IMR-90 (cell line): ENCODE measurements at regions not wholly inside any gene's neighbourhood (a gene's known extent, or its start where the extent isn't known, plus 50 kb on each side); places are given as distances from the start of the nearest gene placed in this dataset.

Experiments
- ATAC-seq: fragments of 200-7000 bp; cut with Tn5 transposase; 2 replicates; pipeline ENCODE4 v1.9.1; 2020; ENCODE audit warnings: low read depth, mild to moderate bottlenecking, moderate library complexity
- BruUV-seq: library from RNA; stranded (reverse); fragments of 400-500 nt; replicated peaks from 2 replicates; lab custom pipeline; 2021; lab: Mats Ljungman, UMichigan
- CTCF ChIA-PET: fragments of 300-600 bp; formaldehyde crosslinking; extraction: SDS; loops from one replicate; lab custom pipeline; 2021; ENCODE audit warnings: antibody characterized with exemption; lab: Yijun Ruan, JAX
- POLR2A ChIA-PET: fragments of 300-600 bp; sonication (Branson Sonifier 250); formaldehyde crosslinking; loops from one replicate; lab custom pipeline; 2022; ENCODE audit warnings: antibody characterized with exemption; ENCODE audit not compliant: unreplicated experiment; lab: Charles Lee
- DNase-seq: peaks from one replicate; pipeline ENCODE4 v3.0.0; 2013
- H2AFZ ChIP-seq: replicated peaks from 2 replicates; pipeline ENCODE3; 2013; ENCODE audit warnings: low read length, mild to moderate bottlenecking; ENCODE audit not compliant: poor library complexity
- H2AK5ac ChIP-seq: 2 replicates; pipeline ENCODE4 v1.6.1; 2013; ENCODE audit warnings: low read depth, low read length, inconsistent platforms
- H2AK9ac ChIP-seq: replicated peaks from 2 replicates; pipeline ENCODE3; 2013; ENCODE audit warnings: mild to moderate bottlenecking, low read depth, low read length, moderate library complexity; ENCODE audit not compliant: poor library complexity
- H2BK120ac ChIP-seq: 2 replicates; pipeline ENCODE4 v1.6.1; 2013; ENCODE audit warnings: low read depth, low read length, inconsistent platforms
- H2BK15ac ChIP-seq: 3 replicates; pipeline ENCODE4 v1.6.1; 2013; ENCODE audit warnings: low read depth, low read length, inconsistent platforms
- H2BK20ac ChIP-seq: 2 replicates; pipeline ENCODE4 v1.6.1; 2013; ENCODE audit warnings: low read depth, mild to moderate bottlenecking, inconsistent platforms, low read length, moderate library complexity
- H2BK5ac ChIP-seq: 2 replicates; pipeline ENCODE4 v1.6.1; 2013; ENCODE audit warnings: mild to moderate bottlenecking, low read depth, low read length, inconsistent platforms; ENCODE audit not compliant: poor library complexity, severe bottlenecking
- H3K14ac ChIP-seq: replicated peaks from 2 replicates; pipeline ENCODE4 v1.6.1; 2013; ENCODE audit warnings: low read depth, low read length, inconsistent platforms
- H3K18ac ChIP-seq: 2 replicates; pipeline ENCODE4 v1.6.1; 2013; ENCODE audit warnings: low read depth, low read length, control low read depth
- H3K23ac ChIP-seq: 2 replicates; pipeline ENCODE4 v1.6.1; 2013; ENCODE audit warnings: low read depth, low read length, inconsistent platforms
- H3K27ac ChIP-seq: 2 replicates; pipeline ENCODE4 v1.5.1; 2013; ENCODE audit warnings: mild to moderate bottlenecking, control low read depth, low read length; ENCODE audit not compliant: insufficient read depth
- H3K27me3 ChIP-seq: 2 replicates; pipeline ENCODE4 v1.6.1; 2013; ENCODE audit warnings: low read length; ENCODE audit not compliant: control insufficient read depth, insufficient read depth
- H3K36me3 ChIP-seq: 2 replicates; pipeline ENCODE4 v1.6.1; 2013; ENCODE audit warnings: low read length, mixed read lengths; ENCODE audit not compliant: control insufficient read depth, insufficient read depth
- H3K4ac ChIP-seq: 2 replicates; pipeline ENCODE4 v1.6.1; 2013; ENCODE audit warnings: low read depth, low read length, inconsistent platforms
- H3K4me1 ChIP-seq: 2 replicates; pipeline ENCODE4 v1.6.1; 2013; ENCODE audit warnings: low read length, mixed read lengths; ENCODE audit not compliant: control insufficient read depth, insufficient read depth
- H3K4me2 ChIP-seq: 2 replicates; pipeline ENCODE4 v1.6.1; 2013; ENCODE audit warnings: low read depth, mild to moderate bottlenecking, control low read depth, low read length, moderate library complexity
- H3K4me3 ChIP-seq: 2 replicates; pipeline ENCODE4 v1.5.1; 2013; ENCODE audit warnings: low read depth, mild to moderate bottlenecking, control low read depth, low read length, moderate library complexity; ENCODE audit not compliant: insufficient read depth
- H3K56ac ChIP-seq: 2 replicates; pipeline ENCODE4 v1.6.1; 2013; ENCODE audit warnings: low read length, inconsistent platforms; ENCODE audit not compliant: insufficient read depth; ENCODE audit errors: extremely low read depth
- H3K79me1 ChIP-seq, 2 experiments: 2 replicates each; pipeline ENCODE4 v1.6.1; 2013; ENCODE audit warnings: low read length in 2 of 2, inconsistent platforms in 1 of 2, low read depth in 1 of 2
- H3K9ac ChIP-seq: 2 replicates; pipeline ENCODE4 v1.6.1; 2013; ENCODE audit warnings: low read depth, low read length, control low read depth
- H3K9me1 ChIP-seq: 2 replicates; pipeline ENCODE4 v1.6.1; 2013; ENCODE audit warnings: low read length, inconsistent platforms; ENCODE audit not compliant: insufficient read depth
- H3K9me3 ChIP-seq: 2 replicates; pipeline ENCODE4 v1.6.1; 2013; ENCODE audit warnings: low read length; ENCODE audit not compliant: control insufficient read depth, insufficient read depth
- H4K20me1 ChIP-seq: 2 replicates; pipeline ENCODE4 v1.6.1; 2013; ENCODE audit warnings: low read length, inconsistent platforms; ENCODE audit not compliant: insufficient read depth
- H4K5ac ChIP-seq: 2 replicates; pipeline ENCODE4 v1.6.1; 2013; ENCODE audit warnings: mild to moderate bottlenecking, low read depth, low read length, control low read depth
- H4K8ac ChIP-seq, 2 experiments: 2 replicates each; pipeline ENCODE4 v1.6.1; 2013; ENCODE audit warnings: low read depth in 2 of 2, low read length in 2 of 2, control low read depth in 1 of 2, inconsistent platforms in 1 of 2
- H4K91ac ChIP-seq: 2 replicates; pipeline ENCODE4 v1.6.1; 2013; ENCODE audit warnings: low read depth, low read length, inconsistent platforms; ENCODE audit not compliant: insufficient read depth
- CTCF ChIP-seq: conservative IDR thresholded peaks from 2 replicates; pipeline ENCODE4 v1.5.1; 2012; ENCODE audit warnings: mild to moderate bottlenecking, low read depth, low read length, improper control_type of control experiment
- ELK1 ChIP-seq: fragments of 150-350 bp; IDR thresholded peaks from 2 replicates; pipeline ENCODE4 v1.6.1; 2016; ENCODE audit warnings: low read depth, mild to moderate bottlenecking, low read length, moderate library complexity, borderline replicate concordance
- WGBS, 2 experiments: methylation state at CpG; one replicate each; pipeline versions ENCODE4 v1.1.5 to v1.1.7; 2013; ENCODE audit warnings: missing lambda C conversion rate in 2 of 2; ENCODE audit not compliant: insufficient read length in 1 of 2; ENCODE audit errors: extremely low coverage in 2 of 2; 5-methylcytosine and 5-hydroxymethylcytosine counted together
- dilution Hi-C: fragments of 300-500 bp; cut with HindIII; formaldehyde crosslinking; loops from one replicate; pipeline ENCODE4 v1.14.3; 2018; ENCODE audit warnings: low sequenced_read_pairs; ENCODE audit not compliant: unreplicated experiment
- in situ Hi-C: fragments of 300-500 bp; cut with MboI; formaldehyde crosslinking; loops from 3 replicates; pipeline ENCODE4 v1.14.3; 2019; ENCODE audit warnings: low sequenced_read_pairs, inconsistent platforms, mixed read lengths
- intact Hi-C: fragments of 100-400 bp; cut with micrococcal nuclease; formaldehyde crosslinking; loops from 2 replicates; pipeline ENCODE4 v1.10.0; 2022

GRCh38 chr12:85441741-85442140 lies 161.7 kb downstream of the ALX1 start:
- intact Hi-C loops = no loop called here
- dilution Hi-C loops = no loop called here
- ATAC-seq = 0 out of 2 replicates have a peak, but pooled peaks have one; percentile 54

More at GRCh38 chr12:85441741-85442140, 161.7 kb downstream of the ALX1 start:
- no peak overlapping the region for H3K23ac ChIP-seq
- no peaks in the 10 kb centered on the region for H3K9me3 ChIP-seq
- H3K18ac ChIP-seq = no peak overlapping the region
- WGBS, 2 experiments = 100% methylated on average over 1 of the region's 1 CpG; no CpG with 5 or more reads in 1 of the 2 experiments
- CTCF ChIA-PET = no interaction called here
- H3K79me1 ChIP-seq = no peaks in the 10 kb centered on the region
- no peak overlapping the region for H4K91ac ChIP-seq
- H3K9ac ChIP-seq = no peak overlapping the region
- no peak overlapping the region for H2BK20ac ChIP-seq
- H3K9me1 ChIP-seq = no peaks in the 10 kb centered on the region
- no peak overlapping the region for H3K14ac ChIP-seq
- no peak overlapping the region for H4K8ac ChIP-seq
- TF ChIP-seq CTCF (0 out of 2 replicates have a peak, but pooled peaks have one; percentile 23), ELK1 (no peak)
- H2BK15ac ChIP-seq = no peak overlapping the region
- in situ Hi-C loops = no loop called here
- H3K4me1 ChIP-seq = no peaks in the 10 kb centered on the region
- no peak overlapping the region for H3K56ac ChIP-seq
- no peak overlapping the region for H2AK5ac ChIP-seq
- no peak overlapping the region for H3K4ac ChIP-seq
- no peak overlapping the region for H2AFZ ChIP-seq
- H2BK5ac ChIP-seq = no peak overlapping the region
- H3K27ac ChIP-seq = no peak overlapping the region
- H2AK9ac ChIP-seq = no peak overlapping the region
- POLR2A ChIA-PET = no interaction called here
- H3K36me3 ChIP-seq = no peaks in the 10 kb centered on the region
- no TSS peak for BruUV-seq
- no peak overlapping the region for H3K4me2 ChIP-seq
- peak; percentile 7 for DNase-seq
- H2BK120ac ChIP-seq = no peak overlapping the region
- H3K27me3 ChIP-seq = no peaks in the 10 kb centered on the region
- H4K5ac ChIP-seq = no peak overlapping the region
- no peaks in the 10 kb centered on the region for H4K20me1 ChIP-seq
- H3K4me3 ChIP-seq = no peak overlapping the region
